Erythroblast (primary cell): ENCODE measurements at regions not wholly inside any gene's neighbourhood (a gene's known extent, or its start where the extent isn't known, plus 50 kb on each side); places are given as distances from the start of the nearest gene placed in this dataset.

Source experiments
- GATA1 ChIP-seq: IDR thresholded peaks from 2 replicates; pipeline ENCODE4 v1.6.1; 2011; ENCODE audit warnings: low read depth, mild to moderate bottlenecking, control low read depth, low read length, moderate library complexity
- POLR2A ChIP-seq: IDR thresholded peaks from 2 replicates; pipeline ENCODE4 v1.6.1; 2011; ENCODE audit warnings: mild to moderate bottlenecking, low read length

DNA sequence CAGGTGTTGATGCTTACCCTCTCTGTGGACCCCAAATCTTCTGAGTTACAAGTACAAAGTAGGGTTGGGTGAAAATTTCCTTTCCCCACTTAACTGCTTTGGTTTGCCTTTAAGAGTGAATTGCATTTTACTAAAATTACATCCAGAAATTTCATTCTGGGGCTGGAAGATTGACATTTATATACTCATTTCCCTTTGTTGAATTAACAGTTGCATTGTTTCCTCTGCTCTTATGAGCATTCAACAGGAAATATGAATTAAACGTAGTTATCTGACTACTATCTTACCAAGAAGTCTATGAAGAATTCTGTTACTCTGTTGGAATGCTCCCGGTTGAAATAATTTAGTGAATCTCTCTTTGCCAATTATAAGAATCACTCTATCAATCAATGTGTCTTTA lies 1231.1 kb upstream of the NXPH2 start:
- no peak for TF ChIP-seq POLR2A
- TF ChIP-seq GATA1, result no peak
